AG20443 (cell line): ENCODE measurements at regions not wholly inside any gene's neighbourhood (a gene's known extent, or its start where the extent isn't known, plus 50 kb on each side); places are given as distances from the start of the nearest gene placed in this dataset.
"Not testable (repeated sequence)": the region's sequence is repeated elsewhere in the genome, so short reads cannot be mapped to it uniquely, and the experiment has no call there.

Experiments used
- DNase-seq: peaks from one replicate; pipeline ENCODE4 v3.0.0; 2012; ENCODE audit warnings: low spot score, mixed read lengths

DNA sequence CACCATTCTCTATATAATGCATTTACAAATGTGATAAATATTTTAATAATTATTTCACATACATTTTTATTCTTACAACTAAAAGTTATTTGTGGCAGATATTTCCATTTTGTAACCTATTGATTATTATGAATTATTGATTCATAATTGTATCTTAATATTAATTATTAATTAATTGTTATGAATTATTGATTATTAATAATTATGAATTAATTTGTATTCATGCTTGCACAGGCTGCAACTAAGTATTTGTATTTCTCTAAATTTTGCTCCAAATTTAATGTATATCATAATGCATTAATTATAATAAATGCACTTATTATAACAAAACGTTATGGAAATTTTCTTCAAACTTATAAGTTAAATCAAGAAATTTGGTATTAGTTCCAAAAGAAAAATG, 929.7 kb downstream of the PCDH7 start:
- no peak for DNase-seq

DNA sequence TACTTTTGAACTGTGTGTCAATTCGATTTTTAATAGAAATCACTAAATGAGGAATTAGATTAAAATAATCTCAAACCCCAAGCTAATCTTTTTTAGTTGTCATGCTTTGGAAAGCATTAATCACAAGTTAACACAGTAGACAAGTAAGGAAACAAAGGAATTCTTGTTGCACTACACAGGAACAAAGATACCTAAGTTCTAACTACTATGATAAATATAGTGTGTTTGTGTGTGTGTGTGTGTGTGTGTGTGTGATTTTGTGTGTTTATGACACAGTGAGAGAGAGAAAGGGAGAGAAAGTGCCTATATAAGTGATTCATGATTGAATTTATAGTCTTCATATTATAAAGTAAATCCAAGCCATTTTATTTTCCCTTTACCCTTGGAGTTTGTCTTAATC, 931.4 kb downstream of the PCDH7 start:
- DNase-seq = no peak

DNA sequence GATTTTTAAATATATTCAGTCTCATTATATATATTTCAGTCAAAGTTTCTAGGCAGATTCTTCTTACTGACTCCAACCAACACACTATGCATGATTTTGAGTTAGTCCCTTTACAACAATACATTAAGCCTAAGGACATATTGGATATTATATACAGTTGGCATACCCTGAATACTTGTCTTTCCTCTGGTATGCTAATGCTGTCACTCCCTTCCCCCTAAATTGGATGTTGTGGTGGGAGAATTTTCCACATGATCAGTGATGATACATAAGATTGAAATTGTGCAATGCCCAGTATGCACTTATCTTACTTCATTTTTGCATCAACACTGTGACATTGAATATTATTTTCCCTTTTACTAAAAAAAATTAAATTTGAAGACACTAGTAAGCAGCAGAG, 935.2 kb downstream of the PCDH7 start:
- no peak for DNase-seq

DNA sequence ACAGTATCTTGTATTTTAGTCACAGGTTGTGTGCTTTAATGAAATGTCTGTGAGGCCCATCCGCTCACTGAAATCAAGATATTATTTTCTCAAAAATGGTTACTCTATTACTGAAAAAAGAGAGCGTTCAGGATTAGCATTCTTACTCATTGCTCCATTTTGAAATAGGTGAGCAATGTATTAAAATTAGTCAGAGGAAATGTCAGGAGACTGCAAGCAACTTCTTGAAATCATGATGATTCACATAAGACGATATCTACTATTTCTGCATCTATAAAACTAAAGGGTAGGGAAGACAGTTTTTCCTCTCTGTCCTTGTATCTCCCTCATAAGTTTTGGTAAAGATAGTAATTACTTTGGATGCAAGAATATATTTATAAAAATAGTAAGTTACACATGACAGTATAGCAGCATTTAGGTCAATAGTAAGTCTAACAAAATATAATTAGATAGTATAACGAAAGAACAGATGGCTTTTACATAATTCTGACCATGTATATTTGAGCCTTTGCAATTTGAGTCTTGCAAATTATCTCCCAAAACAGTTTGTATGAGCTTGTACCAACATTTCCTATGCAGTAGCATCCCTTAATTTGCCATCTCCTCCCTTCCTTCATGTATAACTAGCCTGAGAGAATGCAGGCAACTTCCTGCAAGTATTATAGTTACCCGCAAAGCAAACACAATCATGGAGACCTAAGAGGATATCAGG, 937.8 kb downstream of the PCDH7 start:
- no peak for DNase-seq

DNA sequence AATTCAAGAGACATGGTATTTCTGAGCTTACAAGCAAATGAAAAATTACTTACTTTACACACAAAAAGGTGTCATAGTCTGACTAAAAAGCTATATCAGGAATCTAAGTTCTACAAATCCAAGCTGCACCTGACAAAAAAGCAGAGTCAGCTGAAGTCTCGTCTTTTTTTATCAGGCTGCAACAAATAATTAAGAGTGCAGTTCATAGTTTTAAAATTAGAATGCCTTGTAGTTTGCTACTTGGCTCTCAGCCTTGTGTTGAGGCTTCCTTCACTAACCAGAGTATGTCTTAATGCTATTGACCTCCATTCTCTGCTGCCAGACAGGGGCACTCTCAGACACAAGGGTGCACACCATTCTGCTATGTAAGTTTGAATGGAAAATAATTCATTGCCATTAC, 940.7 kb downstream of the PCDH7 start:
- no peak for DNase-seq

DNA sequence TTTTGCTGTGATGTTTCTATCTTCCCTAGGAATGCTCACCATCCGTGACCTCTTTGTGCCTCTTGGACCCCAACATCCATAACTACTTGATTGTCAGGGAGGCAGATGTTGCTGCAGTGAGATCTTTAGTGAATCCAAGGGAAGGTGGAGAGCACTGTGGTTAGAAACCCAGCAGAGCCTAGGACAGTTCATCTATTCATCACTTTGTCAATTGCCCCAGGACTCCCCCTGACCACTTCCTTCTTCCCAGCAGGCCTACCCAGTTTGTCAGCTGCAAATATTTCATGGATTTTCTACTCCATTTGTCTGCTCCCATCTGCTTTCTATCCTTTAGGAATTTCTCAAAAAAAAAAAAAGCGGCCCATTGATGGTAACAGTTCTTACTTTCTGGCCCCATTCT, 942.8 kb downstream of the PCDH7 start:
- DNase-seq = no peak

DNA sequence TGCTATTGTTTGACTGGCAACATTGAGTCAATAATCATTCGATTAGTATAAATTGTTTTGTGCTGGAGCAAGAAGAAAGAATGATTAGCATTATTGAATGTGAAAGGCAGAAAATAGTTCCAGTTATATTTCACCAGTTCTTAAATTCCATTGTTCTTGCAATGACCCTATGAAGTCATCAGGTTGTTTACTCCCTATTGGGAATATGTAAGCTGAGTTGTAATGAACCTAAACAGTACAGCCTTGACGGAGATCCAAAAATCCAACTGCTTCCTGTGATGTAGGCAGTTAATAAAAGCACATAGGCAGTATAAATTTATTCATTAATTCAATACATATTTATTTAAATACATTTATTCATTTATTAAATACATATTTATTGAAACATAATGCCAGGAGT, 947.5 kb downstream of the PCDH7 start:
- no peak for DNase-seq

DNA sequence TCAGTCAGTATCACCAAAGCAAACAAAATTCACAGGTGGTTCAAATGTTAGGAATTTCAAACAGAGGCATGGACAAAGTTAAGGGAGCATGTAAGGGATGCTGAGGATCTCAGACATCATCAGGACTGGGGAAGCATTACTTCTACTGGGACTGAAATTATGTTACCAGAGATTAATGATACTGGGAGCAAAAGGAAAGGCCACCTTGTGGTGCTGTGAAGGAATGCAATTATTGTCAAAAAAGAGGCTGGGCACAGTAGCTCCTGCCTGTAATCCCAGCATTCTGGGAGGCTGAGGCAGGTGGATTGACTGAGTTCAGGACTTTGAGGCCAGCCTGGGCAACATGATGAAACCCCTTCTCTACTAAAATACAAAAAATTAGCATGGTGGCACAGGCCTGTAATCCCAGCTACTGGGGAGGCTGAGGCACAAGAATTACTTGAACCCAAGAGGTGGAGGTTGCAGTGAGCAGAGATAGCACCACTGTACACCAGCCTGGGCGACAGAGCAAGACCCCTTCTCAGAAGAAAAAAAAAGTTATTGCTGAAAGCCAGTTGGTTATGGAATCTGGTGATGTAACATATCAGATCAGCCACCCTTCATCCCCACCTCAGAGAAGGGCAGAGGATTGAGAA, 954.3 kb downstream of the PCDH7 start:
- DNase-seq = peak; percentile 22

DNA sequence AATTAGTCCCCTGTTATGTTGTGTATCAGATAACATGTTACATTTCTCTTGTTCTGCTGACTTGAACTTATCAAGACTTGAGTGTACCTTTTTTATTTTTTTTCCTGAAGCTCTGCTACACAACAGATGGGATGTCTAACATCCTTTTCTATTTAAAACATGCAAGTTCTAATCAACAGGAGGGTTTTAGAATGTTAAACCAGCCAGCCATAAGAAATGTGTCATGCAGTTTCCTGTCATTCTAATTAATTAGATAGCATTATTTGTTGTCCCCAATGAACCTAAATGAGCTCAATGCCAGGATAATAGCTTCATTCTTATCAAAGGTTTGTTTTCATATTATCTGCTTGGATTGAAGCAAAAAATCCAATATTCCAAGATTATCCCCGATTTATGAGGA, 958.2 kb downstream of the PCDH7 start:
- DNase-seq = no peak

DNA sequence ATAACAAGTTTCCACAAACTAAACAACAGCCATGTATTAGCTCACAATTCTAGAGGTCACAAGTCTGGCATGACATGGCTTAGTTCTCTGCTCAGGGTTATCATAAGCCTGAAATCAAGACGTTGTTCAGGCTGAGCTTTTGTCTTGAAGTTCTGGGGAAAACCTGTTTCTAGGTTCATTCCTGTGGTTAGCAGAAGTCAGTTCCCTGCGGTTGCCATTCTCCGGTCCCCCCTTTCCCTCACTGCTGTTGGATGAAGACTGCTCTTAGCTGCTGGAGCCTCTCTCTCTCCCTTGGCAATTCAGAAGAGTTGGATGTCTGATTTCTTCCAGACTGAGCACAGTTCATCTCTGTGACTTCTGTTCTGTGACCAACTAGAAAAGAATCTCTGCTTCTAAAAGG, 962.6 kb downstream of the PCDH7 start:
- no peak for DNase-seq

DNA sequence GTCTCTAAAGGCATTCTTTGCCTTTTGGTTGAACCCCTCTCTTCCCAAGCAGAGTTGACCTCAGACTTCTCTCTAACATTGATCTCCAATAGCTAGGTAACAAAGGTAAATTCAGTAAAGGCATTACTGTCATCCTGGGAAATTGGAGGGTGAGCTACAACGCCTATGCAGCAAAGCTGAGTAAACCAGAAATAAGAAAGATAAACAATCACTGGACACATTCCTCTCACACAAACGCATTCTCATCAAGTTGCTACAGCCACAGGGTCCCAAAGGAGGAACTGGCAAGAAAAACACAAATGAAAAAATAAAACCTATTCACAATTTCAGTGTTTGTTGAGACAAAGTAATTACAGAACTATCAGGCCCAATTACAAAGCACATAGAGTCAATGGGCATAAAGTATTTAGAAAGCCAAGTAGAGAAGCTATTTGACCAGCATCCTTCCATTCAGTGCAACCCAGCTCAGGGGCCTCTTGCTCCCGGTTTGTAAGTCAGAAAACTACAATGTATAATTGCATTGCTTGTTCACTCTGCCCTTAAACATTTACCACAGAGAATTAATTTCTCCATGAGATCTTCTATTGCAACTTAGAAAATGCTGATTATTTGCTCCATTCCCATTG, 967.7 kb downstream of the PCDH7 start:
- DNase-seq = no peak

DNA sequence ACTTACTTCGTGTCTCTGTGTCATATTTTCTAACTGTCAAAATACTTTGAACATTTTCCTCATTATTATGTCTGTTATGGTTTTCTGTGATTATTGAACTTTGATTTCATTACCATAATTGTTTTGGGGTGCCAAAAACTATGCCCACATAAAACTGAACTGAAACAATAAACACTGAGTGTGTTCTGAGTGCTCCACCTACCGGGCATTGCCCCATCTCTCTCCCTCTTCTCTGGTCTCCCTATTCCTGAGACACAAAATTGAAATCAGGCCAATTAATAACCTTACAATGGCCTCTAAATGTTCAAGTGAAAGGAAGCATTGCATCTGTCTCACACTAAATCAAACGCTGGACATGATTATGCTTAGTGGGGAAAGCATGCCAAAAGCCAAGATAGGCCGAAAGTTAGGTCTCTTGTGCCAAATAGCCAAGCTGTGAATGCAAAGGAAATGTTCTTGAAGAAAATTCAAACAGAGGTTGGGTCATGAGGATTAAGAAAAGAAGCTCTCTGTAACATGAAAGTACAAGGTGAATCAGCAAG, 972.3 kb downstream of the PCDH7 start:
- DNase-seq = no peak

DNA sequence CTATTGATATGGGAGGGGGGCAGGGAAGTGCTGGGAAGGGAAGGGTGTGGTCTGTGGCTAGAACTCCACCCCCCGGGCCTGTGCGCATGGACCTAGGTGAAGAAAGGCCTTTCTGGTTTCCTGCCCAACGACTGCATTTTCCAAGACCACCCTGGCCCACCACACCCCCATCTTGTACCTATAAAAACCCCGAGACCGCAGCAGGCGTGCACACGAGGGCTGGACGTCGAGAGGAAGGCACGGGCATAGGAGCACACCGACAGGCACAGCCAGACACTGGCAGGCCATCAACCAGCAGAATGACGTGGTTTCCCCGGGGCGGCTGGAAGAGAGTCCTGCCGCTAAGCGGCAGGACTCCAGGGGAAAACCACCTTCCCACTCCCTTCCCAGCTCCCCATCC, 981.1 kb downstream of the PCDH7 start:
- DNase-seq = no peak

DNA sequence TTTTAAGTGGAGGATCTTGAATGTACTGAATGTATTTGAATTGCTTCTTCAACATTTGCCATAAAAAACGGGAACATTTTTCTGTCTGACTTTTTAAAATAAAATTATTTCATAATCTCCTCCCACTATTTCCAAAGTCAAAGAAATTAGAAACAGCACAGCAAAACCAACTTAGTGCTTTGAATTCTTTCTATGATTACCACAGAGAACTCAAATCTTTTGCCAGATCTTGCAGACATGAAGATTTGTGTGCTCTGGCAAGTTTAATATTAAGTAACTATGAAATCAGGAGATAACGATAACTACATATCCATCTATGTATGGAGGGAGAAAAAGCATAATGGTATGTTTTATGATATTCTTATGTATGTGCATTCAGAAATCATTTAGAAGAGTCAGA, 982.2 kb downstream of the PCDH7 start:
- DNase-seq = no peak

DNA sequence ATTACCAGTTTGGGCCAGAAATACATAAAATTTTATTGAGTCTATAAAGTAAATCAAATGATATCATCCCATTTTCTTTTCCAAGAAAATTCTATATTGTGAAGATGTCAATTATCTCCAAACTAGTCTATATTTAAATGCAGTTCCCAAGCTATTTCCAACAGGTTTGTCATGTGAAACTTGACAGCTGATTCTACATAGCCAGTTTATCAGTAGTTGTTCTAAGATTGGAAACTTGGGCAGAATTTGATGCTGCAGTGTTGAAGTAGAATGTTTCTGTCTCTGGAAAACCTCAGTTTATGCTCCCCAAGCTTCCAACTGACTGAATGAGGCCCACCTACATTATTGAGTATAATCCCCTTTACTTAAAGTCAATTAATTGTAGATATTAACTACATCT, 994.1 kb downstream of the PCDH7 start:
- no peak for DNase-seq

DNA sequence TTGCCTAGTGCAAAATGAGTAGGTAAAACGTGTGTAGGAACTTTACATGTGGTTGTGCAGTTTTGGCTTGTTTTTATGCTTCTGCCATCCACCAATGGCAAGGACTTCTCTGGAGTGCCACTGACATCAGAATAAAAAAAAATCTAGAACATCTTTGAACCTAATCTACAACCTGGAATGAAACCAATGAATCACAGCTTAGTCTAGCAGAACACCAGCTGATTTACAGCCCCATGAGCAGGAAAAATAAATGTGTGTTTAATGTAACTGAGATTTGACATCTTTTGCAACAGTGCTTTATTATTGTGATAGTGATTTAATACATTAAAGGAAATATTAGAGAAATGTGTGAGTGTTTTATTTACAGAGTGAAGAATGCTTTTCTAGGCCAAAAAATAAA, 995.1 kb downstream of the PCDH7 start:
- DNase-seq = no peak

DNA sequence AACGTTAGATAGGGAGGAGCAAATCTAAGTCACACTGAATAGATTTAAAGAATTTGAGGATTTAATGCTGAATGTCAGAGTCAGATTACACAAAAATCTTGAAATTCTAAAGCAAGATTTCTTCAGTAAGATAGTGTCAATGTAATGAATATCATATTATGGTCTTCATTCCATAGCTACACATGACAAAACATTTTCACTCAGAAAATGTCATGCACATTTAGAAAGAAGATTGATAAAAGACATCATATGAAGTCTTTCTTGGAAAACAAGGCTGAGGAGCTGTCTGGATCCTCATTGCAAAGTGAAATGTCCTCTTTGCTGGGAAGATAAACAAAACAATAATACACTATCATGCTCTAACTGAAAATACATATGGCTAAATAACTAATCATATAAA, 1006.9 kb downstream of the PCDH7 start:
- no peak for DNase-seq

DNA sequence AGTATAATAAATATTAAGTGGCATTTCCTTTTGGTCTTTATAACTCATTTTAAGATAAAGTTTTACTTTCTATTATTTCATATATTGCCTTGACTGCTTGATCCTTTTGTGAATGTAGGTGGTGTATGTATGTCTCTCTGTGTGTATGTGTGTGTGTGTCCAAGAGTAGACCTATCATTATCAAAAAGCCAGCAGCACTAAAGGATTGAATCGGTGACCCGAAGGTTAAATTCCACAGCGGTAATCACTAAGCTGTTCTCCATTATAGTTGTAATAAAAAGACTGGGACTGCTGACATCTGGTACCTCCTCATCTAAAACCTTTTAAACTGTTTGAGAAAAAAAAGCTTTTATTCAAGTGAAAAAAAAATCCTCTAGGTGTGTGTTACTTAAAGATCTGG, 1014.8 kb downstream of the PCDH7 start:
- DNase-seq = no peak

DNA sequence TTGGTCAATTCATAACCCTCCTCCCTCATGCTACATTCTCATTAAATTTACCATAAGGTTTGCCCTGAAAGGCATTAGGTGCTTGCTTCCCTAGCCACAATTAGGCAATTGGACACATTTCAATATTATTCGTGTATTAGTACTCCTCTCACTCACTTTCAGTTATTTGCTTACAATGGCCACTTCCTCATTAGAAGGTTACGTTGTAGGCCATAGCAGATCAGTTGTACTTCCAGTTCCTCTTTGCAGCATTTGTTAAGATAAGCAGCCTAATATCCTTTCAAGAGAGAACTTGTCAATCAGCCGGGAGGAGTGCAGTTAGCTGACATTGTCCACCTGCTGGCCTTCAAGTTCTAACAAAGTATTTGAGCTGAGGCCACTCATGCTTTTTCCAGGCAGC, 1017.2 kb downstream of the PCDH7 start:
- DNase-seq = no peak

DNA sequence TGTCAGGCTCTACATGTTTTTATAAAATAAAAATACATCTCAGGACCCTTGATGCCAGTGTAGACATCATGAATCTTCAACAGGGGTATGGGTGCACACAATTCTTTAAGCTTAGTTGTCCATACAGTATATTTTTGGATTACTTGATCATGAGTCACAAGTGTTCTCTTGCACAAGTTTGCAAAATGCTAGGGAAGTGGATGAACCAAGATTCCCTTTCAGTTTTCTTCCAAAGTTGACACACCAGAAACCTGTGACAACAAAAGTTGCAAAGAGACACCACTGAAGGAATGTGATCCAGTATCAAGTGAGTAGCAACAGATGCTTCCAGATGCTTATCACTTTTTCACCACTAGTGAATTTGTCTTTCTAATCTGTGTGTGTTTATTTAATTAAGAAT, 1021.2 kb downstream of the PCDH7 start:
- no peak for DNase-seq

DNA sequence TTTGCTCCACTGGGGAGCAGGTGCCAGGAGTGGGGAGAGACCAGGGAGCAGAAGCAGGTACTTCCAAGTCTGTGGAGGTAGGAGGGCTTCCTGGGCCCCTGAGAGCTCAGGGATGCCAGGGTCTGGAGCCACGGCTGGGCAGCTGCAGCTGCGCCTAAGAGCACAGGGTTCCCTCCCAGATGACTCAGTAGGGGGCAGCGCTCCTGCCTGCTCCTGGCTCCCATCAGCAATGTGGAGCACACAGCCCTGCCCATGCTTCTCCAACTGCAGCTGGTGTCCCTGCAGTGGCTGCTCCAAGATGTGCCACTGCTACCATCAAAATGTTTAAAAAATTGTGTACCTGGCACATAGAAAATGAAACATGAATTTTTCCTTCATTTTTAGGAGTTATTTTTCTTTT, 1028.2 kb downstream of the PCDH7 start:
- no peak for DNase-seq

DNA sequence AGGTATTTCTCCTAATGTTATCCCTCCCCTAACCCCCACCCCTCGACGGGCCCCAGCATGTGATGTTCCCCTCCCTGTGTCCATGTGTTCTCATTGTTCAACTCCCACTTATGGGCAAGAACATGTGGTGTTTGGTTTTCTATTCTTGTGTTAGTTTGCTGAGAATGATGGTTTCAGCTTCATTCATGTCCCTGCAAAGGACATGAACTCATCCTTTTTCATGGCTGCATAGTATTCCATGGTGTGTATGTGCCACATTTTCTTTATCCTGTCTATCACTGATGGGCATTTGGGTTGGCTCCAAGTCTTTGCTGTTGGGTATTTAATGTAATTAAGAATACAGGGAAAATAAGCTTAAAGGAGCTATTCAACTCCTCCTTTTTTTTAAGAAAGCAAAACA, 1030.4 kb downstream of the PCDH7 start:
- DNase-seq = not testable (repeated sequence)

DNA sequence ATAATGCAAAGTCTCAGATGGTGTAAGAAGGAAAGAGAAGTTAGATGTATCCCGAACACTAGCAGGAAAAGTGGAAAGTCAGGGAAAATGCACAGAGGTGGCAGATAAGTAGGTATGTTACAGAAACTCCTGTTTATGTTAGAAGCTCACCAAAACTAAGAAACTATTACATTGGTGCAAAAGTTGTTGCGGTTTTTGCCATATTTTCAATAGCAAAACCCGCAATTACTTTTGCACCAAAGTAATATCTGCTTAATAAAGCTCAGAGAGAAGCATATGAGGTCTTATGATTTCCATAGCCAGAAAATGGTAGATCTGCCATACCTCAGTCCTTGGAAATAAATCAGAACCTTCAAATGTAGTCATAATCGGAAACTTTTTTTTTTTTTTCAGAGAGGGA, 1035.6 kb downstream of the PCDH7 start:
- DNase-seq = no peak

DNA sequence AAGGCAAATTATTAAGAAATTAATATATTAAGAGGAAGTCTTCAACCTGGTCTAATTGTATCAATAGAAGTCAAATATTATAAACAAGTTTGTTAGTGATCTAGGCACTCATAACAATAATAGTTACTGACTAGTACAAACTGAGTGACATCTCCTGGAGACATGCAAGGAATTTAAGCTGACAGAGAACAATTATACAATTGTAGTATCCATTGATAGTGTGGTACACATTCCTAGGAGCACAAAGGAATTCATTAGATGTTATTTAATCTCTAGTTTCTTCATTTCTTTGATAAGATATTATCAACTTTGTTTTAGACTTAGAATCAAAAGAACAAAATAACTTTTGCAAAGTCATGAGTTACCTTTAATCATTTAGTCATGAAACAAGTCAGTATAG, 1048.6 kb downstream of the PCDH7 start:
- no peak for DNase-seq
